GM12875 (cell line): ENCODE measurements at regions not wholly inside any gene's neighbourhood (a gene's known extent, or its start where the extent isn't known, plus 50 kb on each side); places are given as distances from the start of the nearest gene placed in this dataset.
"Not testable (repeated sequence)": the region's sequence is repeated elsewhere in the genome, so short reads cannot be mapped to it uniquely, and the experiment has no call there.

Experiments used
- H3K4me3 ChIP-seq: one replicate; pipeline ENCODE4 v1.5.1; 2011; ENCODE audit warnings: low read depth, low read length, control low read depth
- TF ChIP-seq, protein P1 (sequence below): IDR thresholded peaks from 2 replicates; pipeline ENCODE4 v1.5.1; 2011; ENCODE audit warnings: low read depth, mild to moderate bottlenecking, control low read depth, inconsistent platforms, low read length, moderate library complexity, borderline replicate concordance; ENCODE audit not compliant: insufficient read depth

GRCh38 chr9:42239445-42240260 is 56.2 kb downstream of the SPATA31A6 start:
- H3K4me3 ChIP-seq, result not testable (repeated sequence)

- H3K4me3 ChIP-seq, result not testable (repeated sequence)
Measured at GRCh38 chr9:42240261-42240579, 56.8 kb downstream of the SPATA31A6 start.

- H3K4me3 ChIP-seq, result not testable (repeated sequence)
Measured at GRCh38 chr9:42243211-42243610, 59.8 kb downstream of the SPATA31A6 start.

DNA sequence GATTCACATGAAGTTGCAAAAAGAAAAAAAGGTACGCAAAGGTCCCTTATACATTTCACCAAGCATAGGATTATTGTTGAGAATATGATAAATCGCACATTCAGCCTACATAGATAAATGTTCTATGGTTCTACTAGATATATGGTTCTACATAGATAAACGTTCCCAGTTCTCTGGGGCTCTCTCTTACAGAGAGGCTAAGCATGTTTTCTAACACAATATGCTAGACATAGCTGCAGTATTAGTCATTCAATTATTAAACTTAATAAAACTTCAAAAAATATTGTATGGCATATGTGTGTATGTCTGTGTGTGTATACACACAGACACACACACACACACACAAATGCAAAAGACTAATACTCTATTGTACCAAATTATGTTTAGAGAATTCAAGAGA is 60.4 kb downstream of the SPATA31A6 start:
- H3K4me3 ChIP-seq, result not testable (repeated sequence)

DNA sequence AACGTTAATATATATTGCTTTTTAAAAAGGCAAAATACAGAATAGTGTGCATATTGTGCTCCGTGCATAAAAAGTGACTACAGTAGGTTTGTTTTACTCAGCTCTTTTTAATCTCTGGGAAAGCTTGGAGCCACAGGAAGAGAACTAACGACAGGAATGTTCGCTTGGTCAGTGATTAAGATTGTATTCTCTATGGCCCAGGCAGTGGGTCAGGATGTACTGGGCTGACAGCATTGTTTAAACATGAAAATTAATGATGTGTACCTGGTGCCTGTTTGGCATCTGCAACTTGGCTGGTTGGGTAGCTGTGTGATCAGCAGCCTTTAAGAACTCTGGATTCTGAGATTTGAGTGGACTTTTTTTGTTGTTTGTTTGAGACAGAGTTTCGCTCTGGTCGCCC is 85.3 kb downstream of the SPATA31A6 start:
- H3K4me3 ChIP-seq, result not testable (repeated sequence)

DNA sequence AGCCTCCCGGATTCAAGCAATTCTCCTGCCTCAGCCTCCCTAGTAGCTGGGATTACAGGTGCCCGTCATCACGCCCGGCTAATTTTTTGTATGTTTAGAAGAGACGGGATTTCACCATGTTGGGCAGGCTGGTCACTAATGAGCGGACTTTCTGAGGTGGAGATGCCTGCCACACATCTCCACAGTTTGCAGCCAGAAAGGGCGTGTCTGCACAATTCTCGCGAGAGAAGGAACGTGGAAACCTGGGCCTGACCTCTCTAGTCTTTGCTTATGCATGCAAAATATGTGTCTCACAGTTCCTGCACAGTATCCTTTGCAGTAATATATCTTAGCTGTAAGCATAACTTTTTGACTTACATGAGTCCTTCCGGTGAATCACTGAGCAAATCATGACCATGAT is 85.7 kb downstream of the SPATA31A6 start:
- not testable (repeated sequence) for H3K4me3 ChIP-seq

DNA sequence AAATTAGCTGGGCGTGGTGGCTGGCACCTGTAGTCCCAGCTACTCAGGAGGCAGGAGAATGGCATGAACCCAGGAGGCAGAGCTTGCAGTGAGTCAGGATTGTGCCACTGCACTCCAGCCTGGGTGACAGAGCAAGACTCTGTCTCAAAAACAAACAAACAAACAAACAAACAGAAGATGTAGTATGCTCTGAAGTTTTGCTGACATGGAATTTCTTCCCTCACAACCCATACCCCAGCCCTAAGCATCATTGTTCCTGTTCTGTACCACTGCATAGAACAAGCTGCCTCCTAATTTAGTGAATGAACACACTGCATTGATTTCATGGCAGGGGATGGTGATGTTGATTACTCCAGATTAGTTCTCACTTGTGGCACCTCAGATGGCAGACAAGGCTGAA is 89.7 kb downstream of the SPATA31A6 start:
- H3K4me3 ChIP-seq, result not testable (repeated sequence)

- no peak overlapping the region for H3K4me3 ChIP-seq
- TF ChIP-seq, protein P1, sequence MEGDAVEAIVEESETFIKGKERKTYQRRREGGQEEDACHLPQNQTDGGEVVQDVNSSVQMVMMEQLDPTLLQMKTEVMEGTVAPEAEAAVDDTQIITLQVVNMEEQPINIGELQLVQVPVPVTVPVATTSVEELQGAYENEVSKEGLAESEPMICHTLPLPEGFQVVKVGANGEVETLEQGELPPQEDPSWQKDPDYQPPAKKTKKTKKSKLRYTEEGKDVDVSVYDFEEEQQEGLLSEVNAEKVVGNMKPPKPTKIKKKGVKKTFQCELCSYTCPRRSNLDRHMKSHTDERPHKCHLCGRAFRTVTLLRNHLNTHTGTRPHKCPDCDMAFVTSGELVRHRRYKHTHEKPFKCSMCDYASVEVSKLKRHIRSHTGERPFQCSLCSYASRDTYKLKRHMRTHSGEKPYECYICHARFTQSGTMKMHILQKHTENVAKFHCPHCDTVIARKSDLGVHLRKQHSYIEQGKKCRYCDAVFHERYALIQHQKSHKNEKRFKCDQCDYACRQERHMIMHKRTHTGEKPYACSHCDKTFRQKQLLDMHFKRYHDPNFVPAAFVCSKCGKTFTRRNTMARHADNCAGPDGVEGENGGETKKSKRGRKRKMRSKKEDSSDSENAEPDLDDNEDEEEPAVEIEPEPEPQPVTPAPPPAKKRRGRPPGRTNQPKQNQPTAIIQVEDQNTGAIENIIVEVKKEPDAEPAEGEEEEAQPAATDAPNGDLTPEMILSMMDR, result no peak
Measured at GRCh38 chr9:42275141-42275540, 91.7 kb downstream of the SPATA31A6 start.

- not testable (repeated sequence) for H3K4me3 ChIP-seq
Measured at GRCh38 chr9:42282531-42283178, 99.2 kb downstream of the SPATA31A6 start.

- not testable (repeated sequence) for H3K4me3 ChIP-seq
Measured at GRCh38 chr9:42283179-42283543, 99.7 kb downstream of the SPATA31A6 start.

- H3K4me3 ChIP-seq, result not testable (repeated sequence)
Measured at GRCh38 chr9:42286145-42286845, 102.8 kb downstream of the SPATA31A6 start.

DNA sequence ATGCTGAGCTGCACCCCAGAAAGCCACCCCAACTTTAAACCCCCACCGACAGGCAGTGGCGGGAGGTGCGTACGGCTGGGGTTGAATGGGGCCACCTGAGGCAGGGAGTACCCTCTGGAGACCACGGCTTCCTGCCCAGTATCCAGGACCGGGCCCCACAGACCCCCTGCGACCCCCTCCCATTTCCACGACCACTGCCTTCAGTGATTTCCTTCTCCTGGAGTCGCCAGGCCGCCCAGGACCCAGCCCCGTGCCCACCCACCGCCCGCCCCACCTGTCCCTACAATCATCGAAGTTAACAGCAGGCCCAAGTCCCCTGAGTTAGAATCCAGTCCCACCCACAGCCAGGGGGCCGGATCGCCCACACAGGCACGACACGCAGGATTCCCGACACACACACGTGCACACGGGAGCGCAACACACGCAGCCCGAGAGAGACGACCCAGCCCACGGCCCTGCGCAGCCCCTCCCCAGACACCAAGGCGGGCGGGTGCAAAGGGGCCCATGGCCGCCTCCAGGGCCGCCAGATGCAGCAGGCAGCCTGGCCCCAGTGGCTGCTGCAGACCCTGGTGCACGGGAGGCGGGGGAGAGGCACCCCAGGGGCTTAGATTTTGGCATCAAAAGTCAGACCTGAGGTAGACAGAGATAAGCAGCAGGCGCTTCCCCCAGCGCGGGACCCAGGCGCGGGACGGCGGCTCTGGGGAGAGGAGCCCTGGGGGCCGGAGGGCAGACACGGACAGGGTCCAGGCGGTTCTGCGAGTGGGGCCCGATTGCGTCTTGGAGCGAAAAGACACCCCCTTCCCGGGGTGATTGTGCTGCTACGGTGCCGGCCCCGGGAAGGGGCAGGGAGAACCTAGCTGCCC is 104.8 kb downstream of the SPATA31A6 start:
- not testable (repeated sequence) for H3K4me3 ChIP-seq

DNA sequence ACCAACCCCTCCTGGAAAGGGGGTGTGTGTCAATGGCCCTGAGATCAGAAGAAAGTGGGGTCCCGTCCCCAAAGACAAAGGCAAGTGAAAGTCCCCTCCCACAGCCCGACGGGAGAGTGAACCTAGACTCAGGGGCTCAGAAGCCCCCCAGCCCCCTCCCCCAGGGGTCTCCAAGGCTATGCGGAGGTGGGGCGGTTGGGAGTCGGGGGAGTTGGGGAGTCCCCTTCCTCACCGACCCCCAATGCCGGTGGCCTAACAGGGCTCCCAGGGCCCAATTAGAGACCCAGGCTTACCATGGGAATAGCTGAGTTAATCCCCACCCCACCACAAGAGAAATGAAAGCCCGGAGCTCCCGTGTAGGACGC is 105.4 kb downstream of the SPATA31A6 start:
- not testable (repeated sequence) for H3K4me3 ChIP-seq

- H3K4me3 ChIP-seq, result not testable (repeated sequence)
Measured at GRCh38 chr9:42300124-42300523, 116.7 kb downstream of the SPATA31A6 start.

DNA sequence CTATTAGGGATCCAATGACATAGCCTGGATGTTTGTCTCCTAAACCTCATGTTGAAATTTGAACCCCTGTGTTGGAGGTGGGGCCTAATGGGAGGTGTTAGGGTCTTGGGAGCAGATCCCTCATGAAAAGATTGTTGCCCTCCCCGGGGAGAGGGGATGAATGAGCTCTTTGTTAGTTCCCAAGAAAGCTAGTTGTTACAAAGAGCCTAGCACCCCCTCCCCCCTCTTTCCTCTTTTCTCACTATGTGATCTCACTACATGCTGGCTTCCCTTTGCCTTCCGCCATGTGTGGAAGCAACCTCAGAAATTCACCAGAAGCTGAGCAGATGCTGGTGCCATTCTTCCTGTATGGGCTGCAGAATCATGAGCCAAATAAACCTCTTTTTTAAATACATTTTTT is 123.2 kb downstream of the SPATA31A6 start:
- not testable (repeated sequence) for H3K4me3 ChIP-seq

DNA sequence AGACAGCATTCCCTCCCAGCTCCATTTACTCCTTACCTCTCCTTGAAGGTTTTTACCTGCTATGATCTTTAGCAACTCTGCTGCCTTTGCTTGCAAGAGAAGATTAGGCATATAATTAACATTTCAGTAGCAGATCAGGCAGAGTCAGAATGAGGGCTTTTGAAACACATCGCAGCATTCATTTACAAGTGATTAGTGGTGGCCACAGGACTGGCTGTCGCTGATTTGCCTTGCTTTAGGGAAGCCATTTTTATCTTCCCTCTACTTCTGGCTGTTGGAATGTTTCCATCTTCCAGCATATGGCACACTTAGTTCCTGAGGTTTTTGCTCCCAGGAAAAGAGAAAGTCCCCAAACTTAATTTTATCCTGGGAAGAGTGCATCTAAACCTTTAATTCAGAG is 124.0 kb downstream of the SPATA31A6 start:
- H3K4me3 ChIP-seq, result not testable (repeated sequence)

GRCh38 chr9:42310972-42311371 is 127.5 kb downstream of the SPATA31A6 start:
- H3K4me3 ChIP-seq, result not testable (repeated sequence)

DNA sequence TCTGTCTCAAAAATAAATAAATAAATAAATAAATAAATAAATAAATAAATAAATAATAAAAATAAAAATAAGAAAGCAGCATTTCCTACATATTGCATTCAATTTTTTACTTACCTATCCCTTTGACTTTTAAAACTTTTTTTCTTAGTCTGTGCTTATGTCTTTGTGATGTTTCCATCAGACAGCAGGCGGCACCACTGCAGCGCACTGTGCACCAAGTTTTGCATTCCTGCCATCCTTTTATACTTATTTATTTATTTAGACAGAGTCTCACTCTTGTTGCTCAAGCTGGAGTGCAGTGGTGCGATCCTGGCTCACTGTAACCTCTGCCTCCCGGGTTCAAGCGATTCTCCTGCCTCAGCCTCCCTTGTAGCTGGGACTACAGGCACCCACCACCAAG is 132.6 kb downstream of the SPATA31A6 start:
- H3K4me3 ChIP-seq, result not testable (repeated sequence)

DNA sequence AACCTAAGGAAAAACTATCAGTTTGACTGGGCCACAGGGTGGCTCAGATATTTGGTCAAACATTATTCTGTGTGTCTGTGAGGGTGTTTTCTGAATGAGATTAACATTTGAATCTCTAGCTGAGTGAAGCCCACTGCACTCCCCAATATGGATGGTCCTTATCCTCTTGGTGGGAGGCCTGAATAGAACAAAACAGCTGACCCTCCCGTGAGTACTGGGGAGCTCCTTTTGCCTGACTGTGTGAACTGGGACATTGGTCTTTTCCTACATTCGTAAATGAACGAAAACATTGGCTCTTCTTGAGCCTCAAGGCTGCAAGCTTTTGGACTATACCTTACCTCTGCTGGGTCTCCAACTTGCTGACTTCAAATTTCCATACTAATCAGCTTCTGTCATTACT is 134.2 kb downstream of the SPATA31A6 start:
- H3K4me3 ChIP-seq, result not testable (repeated sequence)
